Ovary (tissue), 7 donors: ENCODE measurements at regions not wholly inside any gene's neighbourhood (a gene's known extent, or its start where the extent isn't known, plus 50 kb on each side); places are given as distances from the start of the nearest gene placed in this dataset.

Experiments
- DNase-seq, 5 donors: peaks; one replicate each; pipeline ENCODE4 v3.0.0-alpha.2; 2019 to 2020
- H3K27ac ChIP-seq, 2 donors: fragments of 200-600 bp; one replicate each; pipeline versions ENCODE4 v1.5.1 to v1.8.0; 2019 to 2022
- H3K27me3 ChIP-seq: fragments of 200-600 bp; one replicate; pipeline ENCODE4 v1.8.0; 2022
- H3K36me3 ChIP-seq: fragments of 200-600 bp; sonication (generic); one replicate; pipeline ENCODE4 v1.5.1; 2019
- H3K4me1 ChIP-seq: one replicate; pipeline ENCODE4 v1.8.1; 2013; ENCODE audit warnings: mild to moderate bottlenecking, moderate library complexity; ENCODE audit not compliant: insufficient read depth
- H3K4me3 ChIP-seq: fragments of 200-600 bp; sonication (generic); one replicate; pipeline ENCODE4 v1.5.1; 2017
- H3K9me3 ChIP-seq, 2 donors: fragments of 200-600 bp in 1 of 2; sonication (generic) in 1 of 2; one replicate each; pipeline versions ENCODE4 v1.5.1 to v1.8.1; 2013 to 2019; ENCODE audit warnings: mild to moderate bottlenecking in 1 of 2, moderate library complexity in 1 of 2
- EP300 ChIP-seq: sonication (generic); formaldehyde crosslinking; IDR thresholded peaks from one replicate; pipeline ENCODE4 v1.6.1; 2017; ENCODE audit warnings: antibody characterized with exemption
- POLR2A ChIP-seq: fragments of 450-650 bp; IDR thresholded peaks from one replicate; pipeline ENCODE4 v1.6.1; 2017; ENCODE audit warnings: antibody characterized with exemption, mild to moderate bottlenecking, moderate library complexity
- WGBS, 3 donors: extraction: QIAGEN DNeasy Blood & Tissue Kit in 1 of 3; methylation state at CpG; one replicate each; pipeline versions ENCODE4 v1.1.5 to v1.1.7; 2013 to 2017; 5-methylcytosine and 5-hydroxymethylcytosine counted together
- intact Hi-C, 4 donors: fragments of 100-400 bp; cut with DNase I; formaldehyde crosslinking; loops; one replicate each; pipeline versions ENCODE4 v1.11.0 to v1.15.1; 2022 to 2023
- TF ChIP-seq, protein P1 (sequence below), 3 donors: fragments of 450-650 bp in 2 of 3; fragments of 200-600 bp in 1 of 3; IDR thresholded peaks; one replicate each; pipeline versions ENCODE4 v1.5.1 to v1.8.0; 2016 to 2022; ENCODE audit warnings: antibody characterized with exemption in 3 of 3, mild to moderate bottlenecking in 1 of 3
- donor health status: DM: no; HTN: no; CAD: no; lungs with moderate emphysema.
- donor health status: DM: no; HTN: no; CAD: no.
- donor health status: Bipolar disorder and iron deficiency.
- donor health status: DM: no; HTN: no; CAD: no.
- donor health status: DM: yes; HTN: yes; CAD: no.

DNA sequence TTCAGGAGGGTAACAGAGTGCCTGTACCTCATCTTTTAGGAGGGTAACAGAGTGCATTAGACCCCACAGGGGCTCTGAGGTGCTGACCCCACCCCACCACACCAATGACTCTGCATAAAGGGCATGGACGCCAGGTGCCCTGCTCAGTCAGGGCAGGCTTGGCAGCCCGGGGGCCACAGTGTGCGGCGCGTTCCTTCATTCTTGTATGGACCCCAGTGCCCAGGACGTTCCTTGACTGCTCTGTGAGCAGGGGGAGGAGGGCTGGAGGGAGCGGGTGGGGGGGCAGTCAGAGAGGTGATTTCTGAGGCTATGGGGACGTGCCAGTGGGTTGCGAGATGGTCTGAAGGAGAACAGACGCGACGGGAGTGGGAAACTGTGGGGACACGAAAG, 168.7 kb upstream of the NCK2 start:
- TF ChIP-seq POLR2A (no peak), EP300 (no peak)
- TF ChIP-seq, protein P1, sequence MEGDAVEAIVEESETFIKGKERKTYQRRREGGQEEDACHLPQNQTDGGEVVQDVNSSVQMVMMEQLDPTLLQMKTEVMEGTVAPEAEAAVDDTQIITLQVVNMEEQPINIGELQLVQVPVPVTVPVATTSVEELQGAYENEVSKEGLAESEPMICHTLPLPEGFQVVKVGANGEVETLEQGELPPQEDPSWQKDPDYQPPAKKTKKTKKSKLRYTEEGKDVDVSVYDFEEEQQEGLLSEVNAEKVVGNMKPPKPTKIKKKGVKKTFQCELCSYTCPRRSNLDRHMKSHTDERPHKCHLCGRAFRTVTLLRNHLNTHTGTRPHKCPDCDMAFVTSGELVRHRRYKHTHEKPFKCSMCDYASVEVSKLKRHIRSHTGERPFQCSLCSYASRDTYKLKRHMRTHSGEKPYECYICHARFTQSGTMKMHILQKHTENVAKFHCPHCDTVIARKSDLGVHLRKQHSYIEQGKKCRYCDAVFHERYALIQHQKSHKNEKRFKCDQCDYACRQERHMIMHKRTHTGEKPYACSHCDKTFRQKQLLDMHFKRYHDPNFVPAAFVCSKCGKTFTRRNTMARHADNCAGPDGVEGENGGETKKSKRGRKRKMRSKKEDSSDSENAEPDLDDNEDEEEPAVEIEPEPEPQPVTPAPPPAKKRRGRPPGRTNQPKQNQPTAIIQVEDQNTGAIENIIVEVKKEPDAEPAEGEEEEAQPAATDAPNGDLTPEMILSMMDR (IDR thresholded peaks at IDR 0.05), result no peak
- H3K9me3 ChIP-seq, result no peaks in the 10 kb centered on the region
- no peak overlapping the region for H3K4me3 ChIP-seq
- peaks cover 5% of the 10 kb centered on the region for H3K4me1 ChIP-seq
- WGBS, 3 donors, result 66 to 72% (median 70%) methylated on average over 13 of the region's 13 CpGs
- H3K36me3 ChIP-seq, result no peaks in the 10 kb centered on the region
- peak in 1 of 5 donors; percentile 39 for DNase-seq
- no peaks in the 10 kb centered on the region for H3K27me3 ChIP-seq
- intact Hi-C loops, result loop anchor here in 1 of 4 donors (10.0 kb wide), 1 partner anchor 499 kb away; no protein-coding TSS in a partner anchor
- H3K27ac ChIP-seq, result no peak overlapping the region

DNA sequence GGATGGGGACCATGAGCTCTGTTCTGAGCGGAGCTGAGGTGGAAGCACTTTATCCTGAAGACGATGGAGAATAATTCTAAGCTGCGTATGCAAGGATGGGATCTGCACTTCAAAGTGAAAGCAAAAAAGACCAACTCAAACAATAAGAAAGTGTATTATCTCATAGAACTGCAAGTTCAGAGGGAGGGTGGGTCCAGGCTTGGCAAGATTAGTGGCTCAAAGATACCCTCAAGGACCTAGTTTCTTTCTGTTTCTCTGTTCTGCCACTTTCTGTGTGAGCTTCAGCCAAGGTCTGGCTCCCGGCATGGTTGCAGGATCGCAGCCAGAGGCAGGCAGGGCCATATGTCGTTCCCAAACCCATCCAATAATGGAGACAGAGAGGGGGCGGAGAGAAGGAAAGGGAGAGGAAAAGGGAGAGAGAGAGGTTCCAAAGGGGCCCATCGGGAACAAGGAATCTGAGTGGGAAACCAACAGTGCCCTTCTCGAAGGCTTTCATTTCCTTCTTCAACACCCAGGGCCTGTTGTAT, 169.2 kb upstream of the NCK2 start:
- Histone ChIP-seq H3K36me3 (no peaks in the 10 kb centered on the region), H3K4me3 (no peak overlapping the region), H3K27me3 (no peaks in the 10 kb centered on the region), H3K27ac (no peak overlapping the region), H3K4me1 (peaks cover 5% of the 10 kb centered on the region), H3K9me3 (no peaks in the 10 kb centered on the region)
- intact Hi-C loops, result loop anchor here in 1 of 4 donors (10.0 kb wide), 1 partner anchor 499 kb away; no protein-coding TSS in a partner anchor
- DNase-seq, result no peak
- 36 to 43% (median 40%) methylated on average over 9 of the region's 9 CpGs for WGBS, 3 donors
- TF ChIP-seq EP300, result no peak
- TF ChIP-seq POLR2A, result no peak
- TF ChIP-seq, protein P1 (IDR thresholded peaks at IDR 0.05), result no peak

DNA sequence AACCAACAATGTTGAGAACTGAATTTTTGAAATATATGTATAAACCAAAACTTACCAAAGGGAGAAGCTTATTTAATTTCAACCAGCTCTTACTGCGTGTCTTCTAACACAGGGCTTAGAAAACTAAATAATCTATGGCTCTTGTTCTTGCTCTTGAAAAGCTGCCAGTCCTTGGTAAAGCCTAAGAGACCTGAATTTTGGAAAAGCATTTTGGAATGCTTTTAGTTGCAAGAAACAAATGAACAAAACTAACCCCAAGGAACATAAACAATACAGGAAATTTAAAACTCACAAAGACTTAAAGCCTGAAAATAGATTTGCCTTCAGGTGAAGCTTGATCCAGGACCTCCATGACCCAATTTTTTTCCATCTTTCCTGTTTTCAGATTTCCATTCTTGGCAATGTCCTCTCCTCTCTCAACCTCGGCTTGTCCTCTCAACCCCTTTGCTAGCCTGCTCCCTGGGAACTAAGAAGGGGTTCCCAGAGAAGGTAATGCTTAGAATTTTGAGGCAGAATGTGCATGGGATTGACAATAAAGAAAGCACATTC, 169.8 kb upstream of the NCK2 start:
- Histone ChIP-seq H3K4me1 (peaks cover 5% of the 10 kb centered on the region), H3K9me3 (no peaks in the 10 kb centered on the region), H3K27ac (no peak overlapping the region), H3K36me3 (no peaks in the 10 kb centered on the region), H3K27me3 (no peaks in the 10 kb centered on the region), H3K4me3 (no peak overlapping the region)
- DNase-seq, result no peak
- intact Hi-C loops, result loop anchor here in 1 of 4 donors (10.0 kb wide), 1 partner anchor 500 kb away; no protein-coding TSS in a partner anchor
- 57 to 69% (median 62%) methylated on average over 2 of the region's 2 CpGs for WGBS, 3 donors
- TF ChIP-seq EP300, result no peak
- TF ChIP-seq, protein P1 (IDR thresholded peaks at IDR 0.05), result no peak
- no peak for TF ChIP-seq POLR2A

DNA sequence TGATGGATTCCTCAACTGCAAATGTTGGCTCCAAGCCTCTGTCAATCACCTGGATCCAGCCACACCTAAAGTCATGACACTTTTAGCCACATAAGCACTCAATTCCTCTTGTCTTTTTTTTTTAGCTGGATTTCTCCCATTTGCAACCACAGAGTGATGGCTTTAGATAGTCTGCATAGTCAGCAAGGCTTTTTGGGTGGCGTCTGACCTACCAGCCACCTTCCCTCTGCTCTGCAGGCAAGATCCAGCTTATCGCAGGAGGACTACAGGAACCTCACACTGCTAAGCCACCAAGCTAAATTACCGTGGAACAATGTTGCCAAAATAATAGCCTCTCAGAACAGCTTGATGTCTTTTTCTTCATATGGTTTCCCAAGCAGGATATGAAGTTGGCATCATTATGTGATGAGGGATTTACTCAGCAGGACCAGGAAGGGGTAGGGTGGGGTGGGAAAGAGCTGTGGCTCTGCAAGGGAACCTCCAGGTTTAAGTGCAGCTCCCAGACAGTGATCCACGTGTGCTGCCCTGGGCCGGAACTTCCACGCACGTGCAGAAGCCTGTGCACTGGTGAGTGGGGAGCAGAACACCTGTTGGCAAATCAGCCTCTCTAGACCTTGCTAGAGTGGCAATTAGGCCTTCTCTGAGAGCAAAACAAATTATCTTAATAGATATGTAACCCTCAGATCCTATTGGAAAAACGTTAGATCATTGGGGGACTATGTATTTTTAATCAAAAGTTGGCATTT, 170.6 kb upstream of the NCK2 start:
- no peak overlapping the region for H3K4me3 ChIP-seq
- H3K4me1 ChIP-seq, result peaks cover 5% of the 10 kb centered on the region
- 75 to 87% (median 77%) methylated on average over 8 of the region's 8 CpGs for WGBS, 3 donors
- no peak overlapping the region for H3K27ac ChIP-seq
- intact Hi-C loops, result loop anchor here in 1 of 4 donors (10.0 kb wide), 1 partner anchor 501 kb away; no protein-coding TSS in a partner anchor
- H3K36me3 ChIP-seq, result no peaks in the 10 kb centered on the region
- H3K9me3 ChIP-seq, result no peaks in the 10 kb centered on the region
- TF ChIP-seq POLR2A (no peak), EP300 (no peak)
- TF ChIP-seq, protein P1 (IDR thresholded peaks at IDR 0.05), result no peak
- H3K27me3 ChIP-seq, result no peaks in the 10 kb centered on the region
- no peak for DNase-seq
